ENCODE measurements at regions not wholly inside any gene's neighbourhood (a gene's known extent, or its start where the extent isn't known, plus 50 kb on each side); places are given as distances from the start of the nearest gene placed in this dataset.

- Histone ChIP-seq H3K4me1 (ENCODE audit: control insufficient read depth in 1 of 2, insufficient read depth in 2 of 2, low read length in 2 of 2) (no peaks in the 10 kb centered on the region), H3K27ac (ENCODE audit: low read depth in 1 of 2, low read length in 2 of 2) (no peak overlapping the region), H3K27me3 (ENCODE audit: control insufficient read depth in 1 of 2, insufficient read depth in 2 of 2, low read length in 1 of 2) (no peaks in the 10 kb centered on the region), H3K4me3 (ENCODE audit: low read length in 2 of 2) (no peak overlapping the region), H3K9me3 (ENCODE audit: control insufficient read depth, low read length) (no peaks in the 10 kb centered on the region), H3K36me3 (ENCODE audit: control insufficient read depth in 1 of 2, insufficient read depth in 2 of 2, low read length in 1 of 2) (no peaks in the 10 kb centered on the region)
- no peak for ATAC-seq (ENCODE audit: low FRiP score)
- no peak for DNase-seq
- intact Hi-C loops (cut with DNase I) = no loop called here
- WGBS, 2 donors = 69 to 73% methylated on average over 12 of the region's 12 CpGs
These were observed 247.5 kb upstream of the GMDS start for GRCh38 chr6:2492686-2493523.

GRCh38 chr6:2491137-2491536 is 245.7 kb upstream of the GMDS start:
- ATAC-seq (ENCODE audit: low FRiP score) (no peak), DNase-seq (no peak)
- no peaks in the 10 kb centered on the region for H3K27me3 ChIP-seq (ENCODE audit: control insufficient read depth in 1 of 2, insufficient read depth in 2 of 2, low read length in 1 of 2)
- H3K27ac ChIP-seq (ENCODE audit: low read depth in 1 of 2, low read length in 2 of 2) = no peak overlapping the region
- no peaks in the 10 kb centered on the region for H3K36me3 ChIP-seq (ENCODE audit: control insufficient read depth in 1 of 2, insufficient read depth in 2 of 2, low read length in 1 of 2)
- no peaks in the 10 kb centered on the region for H3K4me1 ChIP-seq (ENCODE audit: control insufficient read depth in 1 of 2, insufficient read depth in 2 of 2, low read length in 2 of 2)
- H3K9me3 ChIP-seq (ENCODE audit: control insufficient read depth, low read length) = no peaks in the 10 kb centered on the region
- intact Hi-C loops (cut with DNase I) = no loop called here
- WGBS, 2 donors = 96 to 97% methylated on average over 14 of the region's 14 CpGs
- H3K4me3 ChIP-seq (ENCODE audit: low read length in 2 of 2) = no peak overlapping the region

GRCh38 chr6:2488578-2488977 is 243.2 kb upstream of the GMDS start:
- Histone ChIP-seq H3K27ac (ENCODE audit: low read depth in 1 of 2, low read length in 2 of 2) (no peak overlapping the region), H3K9me3 (ENCODE audit: control insufficient read depth, low read length) (no peaks in the 10 kb centered on the region), H3K27me3 (ENCODE audit: control insufficient read depth in 1 of 2, insufficient read depth in 2 of 2, low read length in 1 of 2) (no peaks in the 10 kb centered on the region), H3K36me3 (ENCODE audit: control insufficient read depth in 1 of 2, insufficient read depth in 2 of 2, low read length in 1 of 2) (no peaks in the 10 kb centered on the region), H3K4me1 (ENCODE audit: control insufficient read depth in 1 of 2, insufficient read depth in 2 of 2, low read length in 2 of 2) (no peaks in the 10 kb centered on the region), H3K4me3 (ENCODE audit: low read length in 2 of 2) (no peak overlapping the region)
- no peak for ATAC-seq (ENCODE audit: low FRiP score)
- no peak for DNase-seq
- intact Hi-C loops (cut with DNase I) = no loop called here
- 90 to 94% methylated on average over 6 of the region's 6 CpGs for WGBS, 2 donors

GRCh38 chr6:2485116-2485515 is 239.7 kb upstream of the GMDS start:
- DNase-seq (no peak), ATAC-seq (ENCODE audit: low FRiP score) (no peak)
- H3K4me3 ChIP-seq (ENCODE audit: low read length in 2 of 2) = no peak overlapping the region
- no peaks in the 10 kb centered on the region for H3K27me3 ChIP-seq (ENCODE audit: control insufficient read depth in 1 of 2, insufficient read depth in 2 of 2, low read length in 1 of 2)
- no peaks in the 10 kb centered on the region for H3K4me1 ChIP-seq (ENCODE audit: control insufficient read depth in 1 of 2, insufficient read depth in 2 of 2, low read length in 2 of 2)
- 75 to 83% methylated on average over 7 of the region's 7 CpGs for WGBS, 2 donors
- H3K27ac ChIP-seq (ENCODE audit: low read depth in 1 of 2, low read length in 2 of 2) = no peak overlapping the region
- H3K9me3 ChIP-seq (ENCODE audit: control insufficient read depth, low read length) = peaks cover 1% of the 10 kb centered on the region
- no peaks in the 10 kb centered on the region for H3K36me3 ChIP-seq (ENCODE audit: control insufficient read depth in 1 of 2, insufficient read depth in 2 of 2, low read length in 1 of 2)
- intact Hi-C loops (cut with DNase I) = no loop called here

- no peak for DNase-seq
- no peak overlapping the region for H3K4me3 ChIP-seq (ENCODE audit: low read length in 2 of 2)
- intact Hi-C loops (cut with DNase I) = no loop called here
- ATAC-seq (ENCODE audit: low FRiP score) = no peak
- peaks cover 0 to 2% of the 10 kb centered on the region in 2 donors for H3K4me1 ChIP-seq (ENCODE audit: control insufficient read depth in 1 of 2, insufficient read depth in 2 of 2, low read length in 2 of 2)
- no peaks in the 10 kb centered on the region for H3K36me3 ChIP-seq (ENCODE audit: control insufficient read depth in 1 of 2, insufficient read depth in 2 of 2, low read length in 1 of 2)
- H3K9me3 ChIP-seq (ENCODE audit: control insufficient read depth, low read length) = peaks cover 1% of the 10 kb centered on the region
- 88% methylated on average over 2 of the region's 2 CpGs for WGBS, 2 donors
- no peaks in the 10 kb centered on the region for H3K27me3 ChIP-seq (ENCODE audit: control insufficient read depth in 1 of 2, insufficient read depth in 2 of 2, low read length in 1 of 2)
- H3K27ac ChIP-seq (ENCODE audit: low read depth in 1 of 2, low read length in 2 of 2) = no peak overlapping the region
These were observed 237.4 kb upstream of the GMDS start for GRCh38 chr6:2482773-2483172.

- Histone ChIP-seq H3K27me3 (ENCODE audit: control insufficient read depth in 1 of 2, insufficient read depth in 2 of 2, low read length in 1 of 2) (no peaks in the 10 kb centered on the region), H3K9me3 (ENCODE audit: control insufficient read depth, low read length) (peaks cover 1% of the 10 kb centered on the region), H3K4me3 (ENCODE audit: low read length in 2 of 2) (no peak overlapping the region), H3K36me3 (ENCODE audit: control insufficient read depth in 1 of 2, insufficient read depth in 2 of 2, low read length in 1 of 2) (no peaks in the 10 kb centered on the region), H3K27ac (ENCODE audit: low read depth in 1 of 2, low read length in 2 of 2) (no peak overlapping the region), H3K4me1 (ENCODE audit: control insufficient read depth in 1 of 2, insufficient read depth in 2 of 2, low read length in 2 of 2) (peaks cover 0 to 4% of the 10 kb centered on the region in 2 donors)
- WGBS, 2 donors = 97 to 98% methylated on average over 4 of the region's 4 CpGs
- no peak for DNase-seq
- ATAC-seq (ENCODE audit: low FRiP score) = no peak
- intact Hi-C loops (cut with DNase I) = no loop called here
These were observed 235.9 kb upstream of the GMDS start for GRCh38 chr6:2481307-2481706.

GRCh38 chr6:2480267-2480966 is 235.0 kb upstream of the GMDS start:
- 38 to 41% methylated on average over 10 of the region's 10 CpGs for WGBS, 2 donors
- Histone ChIP-seq H3K27ac (ENCODE audit: low read depth in 1 of 2, low read length in 2 of 2) (no peak overlapping the region), H3K4me3 (ENCODE audit: low read length in 2 of 2) (no peak overlapping the region), H3K9me3 (ENCODE audit: control insufficient read depth, low read length) (peaks cover 1% of the 10 kb centered on the region), H3K27me3 (ENCODE audit: control insufficient read depth in 1 of 2, insufficient read depth in 2 of 2, low read length in 1 of 2) (no peaks in the 10 kb centered on the region), H3K4me1 (ENCODE audit: control insufficient read depth in 1 of 2, insufficient read depth in 2 of 2, low read length in 2 of 2) (peaks cover 0 to 4% of the 10 kb centered on the region in 2 donors), H3K36me3 (ENCODE audit: control insufficient read depth in 1 of 2, insufficient read depth in 2 of 2, low read length in 1 of 2) (no peaks in the 10 kb centered on the region)
- intact Hi-C loops (cut with DNase I) = no loop called here
- ATAC-seq (ENCODE audit: low FRiP score) (no peak), DNase-seq (no peak)

- H3K9me3 ChIP-seq (ENCODE audit: control insufficient read depth, low read length) = peaks cover 1% of the 10 kb centered on the region
- H3K27me3 ChIP-seq (ENCODE audit: control insufficient read depth in 1 of 2, insufficient read depth in 2 of 2, low read length in 1 of 2) = no peaks in the 10 kb centered on the region
- DNase-seq (no peak), ATAC-seq (ENCODE audit: low FRiP score) (no peak)
- peaks cover 0 to 4% of the 10 kb centered on the region in 2 donors for H3K4me1 ChIP-seq (ENCODE audit: control insufficient read depth in 1 of 2, insufficient read depth in 2 of 2, low read length in 2 of 2)
- intact Hi-C loops (cut with DNase I) = loop anchor here (10.0 kb wide), 1 partner anchor 137 kb away; no protein-coding TSS in a partner anchor
- H3K36me3 ChIP-seq (ENCODE audit: control insufficient read depth in 1 of 2, insufficient read depth in 2 of 2, low read length in 1 of 2) = no peaks in the 10 kb centered on the region
- H3K27ac ChIP-seq (ENCODE audit: low read depth in 1 of 2, low read length in 2 of 2) = peak overlapping the region in 1 of 2 donors; percentile 16
- no peak overlapping the region for H3K4me3 ChIP-seq (ENCODE audit: low read length in 2 of 2)
- WGBS, 2 donors = 5 to 6% methylated on average over 9 of the region's 9 CpGs
These were observed 232.8 kb upstream of the GMDS start for GRCh38 chr6:2478200-2478599.

GRCh38 chr6:2477666-2478065 is 232.3 kb upstream of the GMDS start:
- no peak for DNase-seq
- Histone ChIP-seq H3K27ac (ENCODE audit: low read depth in 1 of 2, low read length in 2 of 2) (peak overlapping the region in 1 of 2 donors; percentile 16), H3K4me3 (ENCODE audit: low read length in 2 of 2) (no peak overlapping the region), H3K4me1 (ENCODE audit: control insufficient read depth in 1 of 2, insufficient read depth in 2 of 2, low read length in 2 of 2) (peaks cover 0 to 4% of the 10 kb centered on the region in 2 donors), H3K27me3 (ENCODE audit: control insufficient read depth in 1 of 2, insufficient read depth in 2 of 2, low read length in 1 of 2) (no peaks in the 10 kb centered on the region), H3K36me3 (ENCODE audit: control insufficient read depth in 1 of 2, insufficient read depth in 2 of 2, low read length in 1 of 2) (no peaks in the 10 kb centered on the region), H3K9me3 (ENCODE audit: control insufficient read depth, low read length) (no peaks in the 10 kb centered on the region)
- intact Hi-C loops (cut with DNase I) = loop anchor here (10.0 kb wide), 1 partner anchor 137 kb away; no protein-coding TSS in a partner anchor
- WGBS, 2 donors = 55 to 62% methylated on average over 8 of the region's 8 CpGs
- no peak for ATAC-seq (ENCODE audit: low FRiP score)

All from aorta (tissue), 5 donors.